Parathyroid adenoma (tissue), 2 donors: ENCODE measurements at regions not wholly inside any gene's neighbourhood (a gene's known extent, or its start where the extent isn't known, plus 50 kb on each side); places are given as distances from the start of the nearest gene placed in this dataset.

Source experiments
- H2AFZ ChIP-seq: fragments of 300-600 bp; sonication (generic); one replicate; pipeline ENCODE4 v1.7.0; 2017; ENCODE audit warnings: antibody characterized with exemption, mild to moderate bottlenecking
- H3K27ac ChIP-seq: fragments of 300-600 bp; sonication (generic); one replicate; pipeline ENCODE4 v1.7.0; 2017
- H3K27me3 ChIP-seq: fragments of 300-600 bp; sonication (generic); one replicate; pipeline ENCODE4 v1.7.0; 2017; ENCODE audit warnings: low read length; ENCODE audit not compliant: control insufficient read depth, insufficient read depth
- H3K36me3 ChIP-seq: fragments of 300-600 bp; sonication (generic); one replicate; pipeline ENCODE4 v1.7.0; 2017; ENCODE audit warnings: low read length; ENCODE audit not compliant: control insufficient read depth, insufficient read depth
- H3K4me1 ChIP-seq: fragments of 300-600 bp; sonication (generic); one replicate; pipeline ENCODE4 v1.7.0; 2017; ENCODE audit warnings: control low read depth
- H3K4me2 ChIP-seq: fragments of 300-600 bp; sonication (generic); one replicate; pipeline ENCODE4 v1.7.0; 2017; ENCODE audit warnings: low read length
- H3K4me3 ChIP-seq: fragments of 300-600 bp; sonication (generic); one replicate; pipeline ENCODE4 v1.7.0; 2017; ENCODE audit warnings: low read depth, low read length
- H3K79me2 ChIP-seq: fragments of 300-600 bp; sonication (generic); one replicate; pipeline ENCODE4 v1.7.0; 2017; ENCODE audit warnings: control low read depth
- H3K9ac ChIP-seq: fragments of 300-600 bp; sonication (generic); one replicate; pipeline ENCODE4 v1.7.0; 2017; ENCODE audit warnings: mild to moderate bottlenecking
- H3K9me3 ChIP-seq: fragments of 300-600 bp; sonication (generic); one replicate; pipeline ENCODE4 v1.7.0; 2017; ENCODE audit warnings: low read length; ENCODE audit not compliant: control insufficient read depth
- TF ChIP-seq, protein P1 (sequence below): fragments of 300-600 bp; sonication (generic); IDR thresholded peaks from one replicate; pipeline ENCODE4 v1.7.0; 2017; ENCODE audit warnings: antibody characterized with exemption, mild to moderate bottlenecking
- donor health status: primary hyperparathyroidism.

DNA sequence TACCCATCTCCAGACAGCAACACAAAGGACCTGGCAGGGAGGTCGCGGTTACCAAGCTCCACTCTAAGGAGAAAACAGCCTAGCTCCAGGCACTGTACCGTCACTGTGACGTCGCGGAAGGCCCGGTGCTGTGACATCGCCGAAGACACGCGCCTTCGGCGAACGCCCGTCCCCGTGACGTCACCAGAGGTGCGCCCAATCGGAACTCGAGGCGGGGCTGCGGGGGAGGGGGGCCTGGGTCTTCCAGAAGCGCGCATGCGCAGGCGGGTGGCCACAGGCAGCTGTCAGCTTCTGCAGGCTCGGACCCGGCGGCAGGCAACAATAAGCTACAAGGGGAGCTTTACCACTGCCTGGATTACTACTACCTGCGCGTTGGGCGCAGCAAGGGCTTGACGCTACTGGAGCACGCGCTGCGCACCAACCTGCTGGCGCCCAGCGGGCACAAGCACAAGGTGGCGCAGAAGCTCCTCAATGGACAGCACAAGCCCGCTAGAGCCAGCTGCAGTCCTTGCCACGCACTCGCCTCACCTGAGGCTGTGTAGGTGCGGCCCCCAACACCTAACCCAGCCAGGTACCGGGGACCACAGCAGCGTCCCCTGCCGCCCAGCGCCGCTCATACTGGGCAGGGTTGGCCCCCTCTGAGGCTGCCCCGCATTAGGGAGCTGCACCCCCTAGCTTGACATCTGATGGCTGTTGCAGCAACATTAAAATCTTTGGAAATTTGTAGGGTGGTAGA is 208.4 kb downstream of the TPST1 start:
- Histone ChIP-seq H3K9ac (no peak overlapping the region), H3K4me1 (peaks cover 6% of the 10 kb centered on the region), H3K4me3 (peak overlapping the region; percentile 23), H3K9me3 (no peaks in the 10 kb centered on the region), H3K36me3 (no peaks in the 10 kb centered on the region), H3K27me3 (no peaks in the 10 kb centered on the region), H2AFZ (peak overlapping the region; percentile 97), H3K4me2 (peak overlapping the region; percentile 55), H3K27ac (peak overlapping the region; percentile 29), H3K79me2 (no peaks in the 10 kb centered on the region)
- TF ChIP-seq, protein P1, sequence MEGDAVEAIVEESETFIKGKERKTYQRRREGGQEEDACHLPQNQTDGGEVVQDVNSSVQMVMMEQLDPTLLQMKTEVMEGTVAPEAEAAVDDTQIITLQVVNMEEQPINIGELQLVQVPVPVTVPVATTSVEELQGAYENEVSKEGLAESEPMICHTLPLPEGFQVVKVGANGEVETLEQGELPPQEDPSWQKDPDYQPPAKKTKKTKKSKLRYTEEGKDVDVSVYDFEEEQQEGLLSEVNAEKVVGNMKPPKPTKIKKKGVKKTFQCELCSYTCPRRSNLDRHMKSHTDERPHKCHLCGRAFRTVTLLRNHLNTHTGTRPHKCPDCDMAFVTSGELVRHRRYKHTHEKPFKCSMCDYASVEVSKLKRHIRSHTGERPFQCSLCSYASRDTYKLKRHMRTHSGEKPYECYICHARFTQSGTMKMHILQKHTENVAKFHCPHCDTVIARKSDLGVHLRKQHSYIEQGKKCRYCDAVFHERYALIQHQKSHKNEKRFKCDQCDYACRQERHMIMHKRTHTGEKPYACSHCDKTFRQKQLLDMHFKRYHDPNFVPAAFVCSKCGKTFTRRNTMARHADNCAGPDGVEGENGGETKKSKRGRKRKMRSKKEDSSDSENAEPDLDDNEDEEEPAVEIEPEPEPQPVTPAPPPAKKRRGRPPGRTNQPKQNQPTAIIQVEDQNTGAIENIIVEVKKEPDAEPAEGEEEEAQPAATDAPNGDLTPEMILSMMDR = peak; percentile 48

DNA sequence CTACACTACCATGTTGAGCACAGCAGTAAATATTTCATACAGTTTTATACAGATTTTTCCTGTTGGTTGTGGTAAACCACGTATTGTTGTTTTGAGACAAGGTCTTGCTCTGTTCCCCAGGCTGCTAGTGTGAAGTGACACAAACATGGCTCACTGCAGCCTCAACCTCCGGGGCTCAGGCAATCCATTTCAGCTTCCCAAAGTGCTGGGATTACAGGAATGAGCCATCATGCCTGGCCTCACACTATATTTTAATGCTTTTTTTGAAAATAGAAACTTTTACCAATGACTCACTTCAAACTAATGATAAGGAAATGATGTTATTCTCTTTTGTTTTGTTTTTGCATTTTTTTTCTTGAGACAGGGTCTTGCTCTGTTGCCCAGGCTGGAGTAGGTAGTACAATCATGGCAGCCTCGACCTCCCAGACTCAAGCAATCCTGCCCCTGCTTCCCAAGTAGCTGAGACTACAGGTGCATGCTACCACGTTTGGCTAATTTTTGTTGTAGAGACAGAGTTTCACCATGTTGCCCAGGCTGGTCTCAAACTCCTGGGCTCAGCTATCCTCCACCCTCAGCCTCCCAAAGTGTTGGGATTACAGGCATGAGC is 210.6 kb downstream of the TPST1 start:
- no peak overlapping the region for H3K9ac ChIP-seq
- no peak overlapping the region for H3K4me2 ChIP-seq
- H2AFZ ChIP-seq = no peak overlapping the region
- no peak overlapping the region for H3K27ac ChIP-seq
- H3K9me3 ChIP-seq = no peaks in the 10 kb centered on the region
- peaks cover 6% of the 10 kb centered on the region for H3K4me1 ChIP-seq
- TF ChIP-seq, protein P1 = no peak
- H3K36me3 ChIP-seq = no peaks in the 10 kb centered on the region
- no peaks in the 10 kb centered on the region for H3K27me3 ChIP-seq
- no peak overlapping the region for H3K4me3 ChIP-seq
- H3K79me2 ChIP-seq = no peaks in the 10 kb centered on the region

- Histone ChIP-seq H3K4me1 (peaks cover 4% of the 10 kb centered on the region), H3K9ac (no peak overlapping the region), H3K4me2 (no peak overlapping the region), H2AFZ (no peak overlapping the region), H3K27ac (no peak overlapping the region), H3K79me2 (no peaks in the 10 kb centered on the region), H3K4me3 (no peak overlapping the region), H3K27me3 (no peaks in the 10 kb centered on the region), H3K9me3 (no peaks in the 10 kb centered on the region), H3K36me3 (no peaks in the 10 kb centered on the region)
- TF ChIP-seq, protein P1 = no peak
Measured at GRCh38 chr7:66418537-66418936, 210.1 kb upstream of the KCTD7 start.

GRCh38 chr7:66419210-66419609 is 209.5 kb upstream of the KCTD7 start:
- Histone ChIP-seq H3K36me3 (no peaks in the 10 kb centered on the region), H3K4me2 (no peak overlapping the region), H2AFZ (no peak overlapping the region), H3K79me2 (no peaks in the 10 kb centered on the region), H3K4me1 (no peaks in the 10 kb centered on the region), H3K27me3 (no peaks in the 10 kb centered on the region), H3K9ac (no peak overlapping the region), H3K27ac (no peak overlapping the region), H3K9me3 (no peaks in the 10 kb centered on the region), H3K4me3 (no peak overlapping the region)
- TF ChIP-seq, protein P1 = no peak
